HAP-1 (cell line): ENCODE measurements at regions not wholly inside any gene's neighbourhood (a gene's known extent, or its start where the extent isn't known, plus 50 kb on each side); places are given as distances from the start of the nearest gene placed in this dataset.

Source experiments
- DNase-seq, 2 experiments: peaks; one replicate each; pipeline ENCODE4 v3.0.0-alpha.2; 2016 to 2020; ENCODE audit warnings: low spot score in 2 of 2
- H3K27me3 ChIP-seq: fragments of 250-450 bp; sonication (Bioruptor Pico); 2 replicates; pipeline ENCODE4 v1.5.1; 2020; ENCODE audit warnings: low read depth, mild to moderate bottlenecking, moderate library complexity
- H3K36me3 ChIP-seq: fragments of 250-450 bp; sonication (Bioruptor Pico); replicated peaks from 2 replicates; pipeline ENCODE4 v1.5.1; 2020; ENCODE audit warnings: mild to moderate bottlenecking
- H3K4me1 ChIP-seq: fragments of 250-450 bp; sonication (Bioruptor Pico); 2 replicates; pipeline ENCODE4 v1.5.1; 2020; ENCODE audit warnings: mild to moderate bottlenecking
- H3K4me3 ChIP-seq: fragments of 250-450 bp; sonication (Bioruptor Pico); 2 replicates; pipeline ENCODE4 v1.5.1; 2020; ENCODE audit warnings: mild to moderate bottlenecking, moderate library complexity
- H3K9me3 ChIP-seq: fragments of 250-450 bp; sonication (Bioruptor Pico); 2 replicates; pipeline ENCODE4 v1.5.1; 2020; ENCODE audit warnings: mild to moderate bottlenecking, moderate library complexity
- in situ Hi-C: fragments of 300-500 bp; cut with MboI; formaldehyde crosslinking; loops from 3 replicates; pipeline ENCODE4 v1.14.3; 2020; ENCODE audit warnings: low sequenced_read_pairs, inconsistent platforms, mixed read lengths

GRCh38 chr9:81741103-81741502 lies 51.8 kb upstream of the TLE1 start:
- H3K9me3 ChIP-seq, result no peaks in the 10 kb centered on the region
- H3K36me3 ChIP-seq, result no peaks in the 10 kb centered on the region
- DNase-seq, result no peak
- in situ Hi-C loops, result no loop called here
- no peaks in the 10 kb centered on the region for H3K4me1 ChIP-seq
- H3K4me3 ChIP-seq, result no peak overlapping the region
- H3K27me3 ChIP-seq, result no peaks in the 10 kb centered on the region

- no peaks in the 10 kb centered on the region for H3K4me1 ChIP-seq
- H3K4me3 ChIP-seq, result no peak overlapping the region
- in situ Hi-C loops, result no loop called here
- H3K9me3 ChIP-seq, result no peaks in the 10 kb centered on the region
- no peaks in the 10 kb centered on the region for H3K36me3 ChIP-seq
- no peak for DNase-seq
- no peaks in the 10 kb centered on the region for H3K27me3 ChIP-seq
Measured at GRCh38 chr9:81748091-81748490, 58.7 kb upstream of the TLE1 start.

GRCh38 chr9:81753436-81753835 lies 64.1 kb upstream of the TLE1 start:
- H3K4me1 ChIP-seq, result no peaks in the 10 kb centered on the region
- no peaks in the 10 kb centered on the region for H3K9me3 ChIP-seq
- H3K4me3 ChIP-seq, result no peak overlapping the region
- in situ Hi-C loops, result no loop called here
- H3K36me3 ChIP-seq, result no peaks in the 10 kb centered on the region
- no peaks in the 10 kb centered on the region for H3K27me3 ChIP-seq
- no peak for DNase-seq

- H3K9me3 ChIP-seq, result no peaks in the 10 kb centered on the region
- no peaks in the 10 kb centered on the region for H3K27me3 ChIP-seq
- DNase-seq, result no peak
- no peaks in the 10 kb centered on the region for H3K36me3 ChIP-seq
- H3K4me3 ChIP-seq, result no peak overlapping the region
- in situ Hi-C loops, result no loop called here
- no peaks in the 10 kb centered on the region for H3K4me1 ChIP-seq
Measured at GRCh38 chr9:81754245-81754644, 64.9 kb upstream of the TLE1 start.

- in situ Hi-C loops, result no loop called here
- Histone ChIP-seq H3K4me3 (no peak overlapping the region), H3K36me3 (no peaks in the 10 kb centered on the region), H3K4me1 (no peaks in the 10 kb centered on the region), H3K27me3 (no peaks in the 10 kb centered on the region), H3K9me3 (no peaks in the 10 kb centered on the region)
- no peak for DNase-seq
Measured at GRCh38 chr9:81755721-81756120, 66.4 kb upstream of the TLE1 start.

- H3K27me3 ChIP-seq, result no peaks in the 10 kb centered on the region
- no peaks in the 10 kb centered on the region for H3K36me3 ChIP-seq
- H3K4me3 ChIP-seq, result no peak overlapping the region
- no peak for DNase-seq
- no peaks in the 10 kb centered on the region for H3K9me3 ChIP-seq
- in situ Hi-C loops, result no loop called here
- H3K4me1 ChIP-seq, result no peaks in the 10 kb centered on the region
Measured at GRCh38 chr9:81756561-81756960, 67.2 kb upstream of the TLE1 start.

GRCh38 chr9:81758123-81758797 lies 68.9 kb upstream of the TLE1 start:
- DNase-seq, result no peak
- no peaks in the 10 kb centered on the region for H3K27me3 ChIP-seq

GRCh38 chr9:81759680-81760215 lies 70.4 kb upstream of the TLE1 start:
- no peak overlapping the region for H3K4me3 ChIP-seq
- in situ Hi-C loops, result no loop called here
- no peaks in the 10 kb centered on the region for H3K9me3 ChIP-seq
- H3K27me3 ChIP-seq, result no peaks in the 10 kb centered on the region
- DNase-seq, result no peak
- no peaks in the 10 kb centered on the region for H3K4me1 ChIP-seq
- H3K36me3 ChIP-seq, result no peaks in the 10 kb centered on the region

More at GRCh38 chr9:81758123-81758797, 68.9 kb upstream of the TLE1 start:
- Histone ChIP-seq H3K36me3 (no peaks in the 10 kb centered on the region), H3K9me3 (no peaks in the 10 kb centered on the region), H3K4me1 (no peaks in the 10 kb centered on the region), H3K4me3 (no peak overlapping the region)
- in situ Hi-C loops, result no loop called here

- no peaks in the 10 kb centered on the region for H3K4me1 ChIP-seq
- no peaks in the 10 kb centered on the region for H3K9me3 ChIP-seq
- in situ Hi-C loops, result no loop called here
- H3K36me3 ChIP-seq, result no peaks in the 10 kb centered on the region
- DNase-seq, result no peak
- no peaks in the 10 kb centered on the region for H3K27me3 ChIP-seq
- H3K4me3 ChIP-seq, result no peak overlapping the region
Measured at GRCh38 chr9:81767921-81768320, 78.6 kb upstream of the TLE1 start.

GRCh38 chr9:81771571-81771970 lies 82.2 kb upstream of the TLE1 start:
- DNase-seq, result no peak
- Histone ChIP-seq H3K4me3 (no peak overlapping the region), H3K4me1 (no peaks in the 10 kb centered on the region), H3K9me3 (no peaks in the 10 kb centered on the region), H3K36me3 (no peaks in the 10 kb centered on the region), H3K27me3 (no peaks in the 10 kb centered on the region)
- in situ Hi-C loops, result no loop called here

- Histone ChIP-seq H3K4me1 (no peaks in the 10 kb centered on the region), H3K9me3 (no peaks in the 10 kb centered on the region), H3K36me3 (no peaks in the 10 kb centered on the region), H3K27me3 (no peaks in the 10 kb centered on the region), H3K4me3 (no peak overlapping the region)
- DNase-seq, result no peak
- in situ Hi-C loops, result no loop called here
Measured at GRCh38 chr9:81772144-81772543, 82.8 kb upstream of the TLE1 start.

- H3K27me3 ChIP-seq, result no peaks in the 10 kb centered on the region
- DNase-seq, result no peak
- H3K4me3 ChIP-seq, result no peak overlapping the region
- H3K9me3 ChIP-seq, result no peaks in the 10 kb centered on the region
- in situ Hi-C loops, result no loop called here
- H3K4me1 ChIP-seq, result no peaks in the 10 kb centered on the region
- no peaks in the 10 kb centered on the region for H3K36me3 ChIP-seq
Measured at GRCh38 chr9:81776390-81776789, 87.0 kb upstream of the TLE1 start.

GRCh38 chr9:81776834-81777233 lies 87.5 kb upstream of the TLE1 start:
- no peaks in the 10 kb centered on the region for H3K9me3 ChIP-seq
- no peaks in the 10 kb centered on the region for H3K4me1 ChIP-seq
- no peak overlapping the region for H3K4me3 ChIP-seq
- H3K27me3 ChIP-seq, result no peaks in the 10 kb centered on the region
- DNase-seq, result no peak
- H3K36me3 ChIP-seq, result no peaks in the 10 kb centered on the region
- in situ Hi-C loops, result no loop called here

GRCh38 chr9:81777482-81777881 lies 88.1 kb upstream of the TLE1 start:
- Histone ChIP-seq H3K27me3 (no peaks in the 10 kb centered on the region), H3K36me3 (no peaks in the 10 kb centered on the region), H3K9me3 (no peaks in the 10 kb centered on the region), H3K4me3 (no peak overlapping the region), H3K4me1 (no peaks in the 10 kb centered on the region)
- in situ Hi-C loops, result no loop called here
- no peak for DNase-seq
